HG03175 (cell line): ENCODE measurements at regions not wholly inside any gene's neighbourhood (a gene's known extent, or its start where the extent isn't known, plus 50 kb on each side); places are given as distances from the start of the nearest gene placed in this dataset.

ENCODE experiments used
- ATAC-seq: cut with Tn5 transposase; IDR thresholded peaks from one replicate; pipeline ENCODE4 v1.9.1; 2021; ENCODE audit warnings: mild to moderate bottlenecking, moderate library complexity; ENCODE audit not compliant: unreplicated experiment

DNA sequence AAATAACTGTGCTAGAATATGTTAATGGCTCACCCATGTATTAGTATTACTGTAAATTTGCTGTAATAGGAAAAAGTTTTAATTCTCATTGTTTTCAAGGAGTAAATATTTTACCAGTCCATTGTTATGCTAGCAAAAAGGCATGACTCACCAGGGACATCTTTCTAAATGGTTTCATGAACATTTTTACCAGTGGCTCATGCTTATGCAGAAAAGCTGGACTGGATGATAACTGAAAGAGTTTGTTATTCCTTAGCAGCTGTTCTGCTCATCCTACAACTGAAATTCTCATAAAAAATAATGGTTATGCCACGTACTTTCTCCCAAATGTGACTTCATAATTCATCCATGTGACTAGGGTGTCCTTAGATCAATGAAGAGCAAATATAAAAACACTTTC, 111.9 kb upstream of the PCDH18 start:
- no peak for ATAC-seq

GRCh38 chr4:137641544-137641943, 109.2 kb upstream of the PCDH18 start:
- ATAC-seq: no peak

GRCh38 chr4:137640838-137641158, 108.5 kb upstream of the PCDH18 start:
- no peak for ATAC-seq

- ATAC-seq: peak; percentile 75
These were observed 108.0 kb upstream of the PCDH18 start for GRCh38 chr4:137640156-137640837.

GRCh38 chr4:137638934-137639333, 106.6 kb upstream of the PCDH18 start:
- ATAC-seq: peak; percentile 64

DNA sequence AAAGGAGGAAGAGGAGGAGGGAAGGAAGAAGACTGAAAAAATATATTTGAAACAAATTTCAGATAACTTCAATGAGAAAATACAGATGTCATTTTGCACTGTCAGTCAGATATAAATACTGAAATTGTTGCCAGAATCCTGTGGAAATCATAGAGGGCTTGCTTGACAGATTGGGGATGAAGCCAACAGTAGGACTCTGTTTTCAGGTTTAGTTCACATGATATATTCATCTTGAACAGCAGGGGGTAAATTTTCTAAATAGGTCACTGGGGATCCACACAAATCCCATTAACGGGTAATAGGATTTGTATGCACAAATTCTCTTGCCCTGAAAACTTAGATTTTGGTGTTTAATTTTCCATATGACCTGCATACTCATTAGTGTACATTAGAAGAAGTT, 103.3 kb upstream of the PCDH18 start:
- no peak for ATAC-seq

DNA sequence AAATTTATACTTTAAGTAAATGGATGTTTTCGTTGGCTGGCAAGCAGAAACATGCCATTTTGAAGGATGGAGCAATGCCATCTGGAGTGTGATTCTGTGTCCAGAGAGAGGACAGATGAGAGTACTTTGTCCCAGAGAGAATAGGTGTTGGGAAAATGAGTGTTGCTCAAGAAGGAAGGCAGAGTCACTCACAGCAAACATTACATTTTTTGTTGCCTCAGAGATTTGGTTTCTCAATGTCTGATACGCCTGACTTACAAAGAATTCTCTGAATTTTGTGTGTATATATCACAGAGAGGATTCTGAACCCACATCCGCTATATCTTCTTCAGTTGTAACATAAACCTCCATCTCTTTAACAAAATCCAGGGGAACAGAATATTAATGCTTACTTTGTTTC, 102.8 kb upstream of the PCDH18 start:
- ATAC-seq: no peak

- ATAC-seq: no peak
These were observed 100.5 kb upstream of the PCDH18 start for GRCh38 chr4:137632842-137633241.

GRCh38 chr4:137631605-137632004, 99.3 kb upstream of the PCDH18 start:
- no peak for ATAC-seq

DNA sequence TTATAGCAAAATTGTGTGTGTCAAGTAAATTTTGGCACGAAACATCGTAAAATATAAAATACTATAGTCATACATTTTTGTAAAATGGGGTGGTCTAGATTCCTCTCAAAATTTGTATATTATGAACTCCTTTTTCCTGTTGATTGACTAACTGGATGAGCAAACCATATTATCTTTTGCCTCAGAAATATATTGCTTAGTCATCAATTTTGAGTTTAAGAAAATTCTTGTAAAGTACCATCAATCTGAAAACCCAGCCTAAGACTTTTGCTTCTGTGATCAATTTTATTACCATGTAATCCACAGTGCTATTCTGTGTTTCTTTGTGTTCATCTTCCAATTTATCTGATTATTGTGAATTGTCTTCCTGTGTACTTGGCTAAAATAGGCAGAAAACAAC, 98.0 kb upstream of the PCDH18 start:
- ATAC-seq: no peak

DNA sequence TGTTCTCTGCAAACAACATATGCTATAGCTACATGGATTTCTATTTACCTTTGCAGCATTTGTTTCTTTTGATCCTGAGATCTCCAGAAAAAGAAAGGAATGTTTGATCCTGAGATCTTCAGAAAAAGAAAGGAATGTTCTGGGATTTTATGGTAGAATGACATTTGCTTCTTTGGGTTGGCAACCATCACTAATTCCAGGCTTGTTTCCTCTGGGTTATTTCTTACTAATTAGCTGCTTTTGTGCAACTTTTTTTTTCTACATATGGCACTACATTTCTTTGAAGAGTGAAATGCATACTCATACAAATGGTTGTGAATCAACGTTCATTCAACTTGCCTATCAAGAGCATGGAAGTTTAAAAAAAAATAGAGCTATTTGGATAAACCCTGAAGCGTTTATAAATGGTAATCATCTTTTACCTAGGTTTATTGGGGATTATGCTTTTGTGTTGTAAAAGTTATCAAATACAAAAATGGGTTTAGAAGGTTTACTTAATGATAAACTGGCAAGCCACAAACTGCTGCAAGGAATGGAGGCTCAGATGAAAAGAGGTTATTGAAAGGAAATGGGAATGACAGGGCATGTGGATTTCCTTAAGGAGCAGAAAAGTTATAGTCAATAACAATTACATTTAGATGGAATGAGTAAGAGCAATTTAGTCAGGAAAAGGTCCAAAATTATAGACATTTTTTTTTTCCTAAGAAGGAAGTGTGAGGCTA, 95.6 kb upstream of the PCDH18 start:
- ATAC-seq: no peak

GRCh38 chr4:137626942-137627738, 94.8 kb upstream of the PCDH18 start:
- ATAC-seq: no peak

- no peak for ATAC-seq
These were observed 90.7 kb upstream of the PCDH18 start for GRCh38 chr4:137623013-137623412.

GRCh38 chr4:137621056-137621455, 88.8 kb upstream of the PCDH18 start:
- no peak for ATAC-seq

DNA sequence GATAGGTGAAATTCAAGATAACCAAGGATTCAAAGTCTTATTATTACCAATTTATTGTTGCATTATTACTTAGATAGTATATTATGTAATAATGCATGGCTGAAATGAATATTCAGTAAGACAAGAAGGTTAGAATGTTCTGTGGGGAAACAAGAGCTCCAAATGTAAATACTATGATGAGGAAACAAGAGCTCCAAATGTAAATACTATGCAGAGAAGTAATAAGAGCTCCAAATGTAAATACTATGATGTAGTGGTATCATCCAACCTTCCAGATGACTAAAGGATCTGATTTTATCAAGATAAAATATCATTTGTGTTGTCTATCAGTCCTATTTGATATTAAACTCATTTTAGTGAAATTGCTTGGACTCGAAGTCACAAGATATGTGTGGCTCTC, 82.2 kb upstream of the PCDH18 start:
- ATAC-seq: no peak

DNA sequence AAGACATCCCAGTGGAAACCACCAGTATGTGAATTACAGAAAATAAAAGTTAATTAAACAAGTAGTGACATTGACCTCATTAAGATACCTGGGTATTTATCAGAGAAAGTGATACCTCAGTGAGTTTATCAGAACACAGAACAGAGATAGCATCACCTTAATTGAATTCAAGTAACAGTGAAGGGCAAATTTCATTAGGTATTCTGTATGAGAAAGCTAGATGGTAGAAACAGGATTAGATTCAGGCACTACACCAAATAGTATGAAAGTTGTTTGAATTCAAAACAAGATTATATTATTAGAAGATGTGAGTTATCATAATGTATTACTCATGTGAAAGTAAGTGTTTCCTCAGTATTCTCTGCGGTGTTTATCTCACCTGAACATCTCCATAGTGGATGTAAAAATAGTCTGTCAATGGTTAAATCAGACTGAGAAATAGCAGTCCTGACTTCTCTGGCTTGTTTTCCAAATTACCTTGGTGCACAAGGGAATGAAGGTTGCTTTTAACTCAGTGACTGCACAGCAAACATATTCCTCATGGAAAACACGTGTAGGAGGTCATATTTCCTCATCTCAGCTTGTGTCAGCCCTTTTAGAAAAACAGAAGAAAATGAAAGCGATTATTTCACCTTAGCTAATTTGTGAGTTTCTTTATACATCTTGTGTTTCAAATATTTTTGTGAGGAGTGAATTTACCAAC, 79.9 kb upstream of the PCDH18 start:
- ATAC-seq: no peak

- peak; percentile 59 for ATAC-seq
These were observed 78.7 kb upstream of the PCDH18 start for GRCh38 chr4:137610960-137611359.

DNA sequence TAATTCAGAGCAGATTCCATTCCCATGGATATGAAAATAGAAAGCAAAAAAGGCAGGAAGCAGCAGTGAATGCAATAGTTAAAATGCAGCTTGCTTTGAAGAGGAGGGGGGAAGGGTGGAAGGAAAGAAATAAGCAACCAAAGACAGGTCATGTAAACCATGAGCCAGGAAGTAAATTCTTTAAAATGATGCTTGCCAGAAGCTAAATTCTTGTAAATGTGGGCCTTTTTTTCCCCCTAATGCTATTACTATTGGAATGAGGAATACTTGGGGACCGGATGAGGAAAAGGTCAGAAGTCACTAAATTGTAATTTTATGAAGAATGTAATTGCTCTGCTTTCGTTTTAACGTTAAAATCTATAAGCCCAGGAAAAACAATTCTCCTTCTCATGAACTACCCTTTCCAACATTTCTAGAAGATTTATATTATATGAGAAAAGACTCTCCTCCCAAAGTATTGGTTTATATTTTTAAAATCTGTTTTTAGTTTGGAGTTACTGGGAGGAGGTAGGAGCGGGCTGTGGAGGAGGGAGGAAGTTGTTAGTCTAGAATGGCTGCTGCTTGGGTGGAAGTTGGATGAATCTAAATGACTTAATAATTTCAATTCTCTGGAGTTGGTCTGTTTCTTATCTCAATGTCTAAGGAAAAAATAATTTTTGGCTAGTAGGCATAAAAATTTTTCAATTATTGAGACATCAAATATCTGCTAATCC, 77.6 kb upstream of the PCDH18 start:
- no peak for ATAC-seq

DNA sequence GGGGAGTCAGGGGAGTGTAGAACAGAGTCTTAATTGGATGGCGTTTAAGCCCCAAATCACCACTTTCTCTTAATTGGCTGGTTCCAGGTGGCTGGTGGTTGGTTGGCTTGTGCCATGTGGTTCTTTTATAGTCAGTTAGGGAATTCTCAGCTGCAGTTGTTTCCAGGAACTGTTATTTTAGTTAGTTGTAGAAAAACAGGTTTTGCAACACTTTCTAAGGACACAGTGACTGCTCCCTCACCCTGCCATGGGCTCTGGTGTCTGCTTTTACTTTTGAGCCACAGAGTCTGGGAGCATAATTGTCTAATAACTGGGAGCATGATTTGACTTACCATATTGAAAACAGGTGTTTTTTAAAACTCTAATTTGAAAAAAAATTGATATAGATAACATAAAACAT, 75.8 kb upstream of the PCDH18 start:
- no peak for ATAC-seq

DNA sequence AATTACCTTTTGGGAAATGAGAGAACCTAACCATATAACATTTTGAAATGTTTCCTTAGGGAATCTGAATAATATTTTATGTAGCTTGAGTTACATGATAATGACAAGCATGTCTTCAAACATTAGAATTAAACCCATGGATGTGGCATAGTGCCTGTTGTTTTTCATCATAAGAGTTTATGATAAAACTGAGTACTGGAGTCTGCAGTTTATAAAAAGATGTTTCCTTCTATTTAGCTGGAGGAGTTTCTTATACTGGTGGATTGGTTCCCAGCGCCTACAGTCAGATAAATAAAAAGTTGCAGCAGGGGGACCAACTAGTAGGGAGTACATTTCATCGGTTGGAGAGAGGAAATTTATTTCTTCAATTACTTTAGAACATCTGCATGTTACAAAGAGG, 70.1 kb upstream of the PCDH18 start:
- ATAC-seq: no peak

GRCh38 chr4:137601934-137602333, 69.6 kb upstream of the PCDH18 start:
- ATAC-seq: no peak
